HepG2 (cell line): ENCODE measurements at regions not wholly inside any gene's neighbourhood (a gene's known extent, or its start where the extent isn't known, plus 50 kb on each side); places are given as distances from the start of the nearest gene placed in this dataset.

Source experiments
- EP300 ChIP-seq, 3 experiments: sonication (generic) in 1 of 3; formaldehyde crosslinking in 1 of 3; IDR thresholded peaks; 2 replicates each; pipeline versions ENCODE4 v1.5.1 to v1.6.1; 2011 to 2020; ENCODE audit warnings: low read depth in 2 of 3, low read length in 2 of 3, borderline replicate concordance in 1 of 3, improper control_type of control experiment in 1 of 3, mild to moderate bottlenecking in 1 of 3, missing genetic modification reagents in 1 of 3, moderate library complexity in 1 of 3
- SRSF9 ChIP-seq: fragments of 200-400 bp; formaldehyde crosslinking; IDR thresholded peaks from 2 replicates; pipeline ENCODE4 v1.6.1; 2018; ENCODE audit warnings: borderline replicate concordance, mild to moderate bottlenecking, low read depth, low read length; ENCODE audit not compliant: insufficient read depth, poor library complexity, severe bottlenecking
- TBX2 ChIP-seq: sonication (generic); formaldehyde crosslinking; IDR thresholded peaks from 2 replicates; pipeline ENCODE4 v1.5.0; 2020; ENCODE audit warnings: missing genetic modification reagents, mild to moderate bottlenecking, borderline replicate concordance
- THAP7 ChIP-seq: sonication (generic); formaldehyde crosslinking; IDR thresholded peaks from 2 replicates; pipeline ENCODE4 v1.8.1; 2023; ENCODE audit warnings: mild to moderate bottlenecking, missing genetic modification reagents
- ZFP36 ChIP-seq: fragments of 150-350 bp; IDR thresholded peaks from 2 replicates; pipeline ENCODE4 v1.6.1; 2018; ENCODE audit warnings: borderline replicate concordance, low read length, low read depth; ENCODE audit not compliant: partially characterized antibody
- ZNF331 ChIP-seq: sonication (generic); formaldehyde crosslinking; IDR thresholded peaks from 2 replicates; pipeline ENCODE4 v1.4.0; 2020; ENCODE audit warnings: missing genetic modification reagents
- TF ChIP-seq, protein P1 (sequence below): sonication (generic); formaldehyde crosslinking; IDR thresholded peaks from 2 replicates; pipeline ENCODE4 v1.5.0; 2020; ENCODE audit warnings: mild to moderate bottlenecking, missing genetic modification reagents, moderate library complexity

DNA sequence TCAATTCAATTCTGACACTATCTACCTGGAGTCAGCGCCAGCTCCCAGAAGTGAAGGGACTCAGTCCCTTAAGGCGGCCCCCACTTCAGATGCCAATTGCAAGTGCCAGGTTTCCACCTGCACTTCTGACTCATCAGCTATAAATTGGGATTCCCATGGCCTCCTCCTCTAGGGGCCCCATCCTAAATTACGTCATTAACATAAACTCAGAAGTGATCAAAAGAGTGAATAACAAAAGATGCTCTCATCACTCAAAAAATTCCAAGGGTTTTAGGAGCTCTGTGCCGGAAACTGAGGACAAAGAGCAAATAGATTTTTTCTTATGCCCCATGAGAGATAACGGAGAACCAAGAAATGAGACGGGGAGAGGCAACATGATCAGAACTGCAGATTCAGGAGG is 148.6 kb upstream of the IRX6 start:
- TF ChIP-seq, protein P1, sequence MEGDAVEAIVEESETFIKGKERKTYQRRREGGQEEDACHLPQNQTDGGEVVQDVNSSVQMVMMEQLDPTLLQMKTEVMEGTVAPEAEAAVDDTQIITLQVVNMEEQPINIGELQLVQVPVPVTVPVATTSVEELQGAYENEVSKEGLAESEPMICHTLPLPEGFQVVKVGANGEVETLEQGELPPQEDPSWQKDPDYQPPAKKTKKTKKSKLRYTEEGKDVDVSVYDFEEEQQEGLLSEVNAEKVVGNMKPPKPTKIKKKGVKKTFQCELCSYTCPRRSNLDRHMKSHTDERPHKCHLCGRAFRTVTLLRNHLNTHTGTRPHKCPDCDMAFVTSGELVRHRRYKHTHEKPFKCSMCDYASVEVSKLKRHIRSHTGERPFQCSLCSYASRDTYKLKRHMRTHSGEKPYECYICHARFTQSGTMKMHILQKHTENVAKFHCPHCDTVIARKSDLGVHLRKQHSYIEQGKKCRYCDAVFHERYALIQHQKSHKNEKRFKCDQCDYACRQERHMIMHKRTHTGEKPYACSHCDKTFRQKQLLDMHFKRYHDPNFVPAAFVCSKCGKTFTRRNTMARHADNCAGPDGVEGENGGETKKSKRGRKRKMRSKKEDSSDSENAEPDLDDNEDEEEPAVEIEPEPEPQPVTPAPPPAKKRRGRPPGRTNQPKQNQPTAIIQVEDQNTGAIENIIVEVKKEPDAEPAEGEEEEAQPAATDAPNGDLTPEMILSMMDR (CRISPR knock-in tag) = no peak
- TF ChIP-seq TBX2 (CRISPR knock-in tag) (no peak), ZNF331 (CRISPR knock-in tag) (no peak), THAP7 (CRISPR knock-in tag) (no peak), SRSF9 (no peak), EP300 (IDR thresholded peaks at IDR 0.05; ENCODE audit: low read depth in 2 of 2, low read length in 2 of 2) (no peak), EP300 (CRISPR knock-in tag; IDR thresholded peaks at IDR 0.05; ENCODE audit: borderline replicate concordance) (no peak), ZFP36 (no peak)
